ENCODE measurements at regions not wholly inside any gene's neighbourhood (a gene's known extent, or its start where the extent isn't known, plus 50 kb on each side); places are given as distances from the start of the nearest gene placed in this dataset.

DNA sequence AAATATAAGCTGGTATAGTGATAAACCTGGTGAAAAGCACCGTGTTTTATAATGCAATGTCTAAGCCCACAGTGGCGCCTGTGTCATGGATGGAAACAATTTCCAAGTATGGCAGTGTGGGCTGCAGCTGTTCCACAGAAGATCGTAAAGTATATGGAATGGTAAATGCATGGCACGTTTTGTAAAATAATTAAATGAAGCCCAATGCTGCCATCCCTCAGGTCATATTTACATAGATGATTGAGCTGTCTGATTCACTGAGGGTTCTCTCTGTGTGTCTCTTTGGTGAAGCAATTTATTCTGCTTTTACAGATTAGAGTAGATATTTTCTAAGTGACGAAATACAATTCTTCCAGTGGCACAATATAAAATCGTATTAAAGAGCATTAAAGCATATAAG lies 164.8 kb downstream of the ASMT start:
- TF ChIP-seq CBX5 (IDR thresholded peaks at IDR 0.05; ENCODE audit: low read depth, low read length) (no peak), POLR2AphosphoS5 (IDR thresholded peaks at IDR 0.05; ENCODE audit: low read depth, low read length) (no peak), SUZ12 (IDR thresholded peaks at IDR 0.05; ENCODE audit: low read length) (no peak), HDAC6 (IDR thresholded peaks at IDR 0.05; ENCODE audit: low read depth, low read length) (no peak), ZNF274 (IDR thresholded peaks at IDR 0.05; ENCODE audit: borderline replicate concordance, extremely low read depth, low read length) (no peak), SP4 (IDR thresholded peaks at IDR 0.05; ENCODE audit: low read length) (no peak), POLR2A (IDR thresholded peaks at IDR 0.05; ENCODE audit: control extremely low read depth in 1 of 2, low read depth in 2 of 2, low read length in 2 of 2) (no peak), ASH2L (IDR thresholded peaks at IDR 0.05; ENCODE audit: low read length) (no peak), EP300 (IDR thresholded peaks at IDR 0.05; ENCODE audit: borderline replicate concordance in 1 of 2, low read depth in 2 of 2, low read length in 2 of 2) (no peak), GTF2F1 (IDR thresholded peaks at IDR 0.05; ENCODE audit: borderline replicate concordance, low read depth, low read length) (no peak)
- TF ChIP-seq, protein P1, sequence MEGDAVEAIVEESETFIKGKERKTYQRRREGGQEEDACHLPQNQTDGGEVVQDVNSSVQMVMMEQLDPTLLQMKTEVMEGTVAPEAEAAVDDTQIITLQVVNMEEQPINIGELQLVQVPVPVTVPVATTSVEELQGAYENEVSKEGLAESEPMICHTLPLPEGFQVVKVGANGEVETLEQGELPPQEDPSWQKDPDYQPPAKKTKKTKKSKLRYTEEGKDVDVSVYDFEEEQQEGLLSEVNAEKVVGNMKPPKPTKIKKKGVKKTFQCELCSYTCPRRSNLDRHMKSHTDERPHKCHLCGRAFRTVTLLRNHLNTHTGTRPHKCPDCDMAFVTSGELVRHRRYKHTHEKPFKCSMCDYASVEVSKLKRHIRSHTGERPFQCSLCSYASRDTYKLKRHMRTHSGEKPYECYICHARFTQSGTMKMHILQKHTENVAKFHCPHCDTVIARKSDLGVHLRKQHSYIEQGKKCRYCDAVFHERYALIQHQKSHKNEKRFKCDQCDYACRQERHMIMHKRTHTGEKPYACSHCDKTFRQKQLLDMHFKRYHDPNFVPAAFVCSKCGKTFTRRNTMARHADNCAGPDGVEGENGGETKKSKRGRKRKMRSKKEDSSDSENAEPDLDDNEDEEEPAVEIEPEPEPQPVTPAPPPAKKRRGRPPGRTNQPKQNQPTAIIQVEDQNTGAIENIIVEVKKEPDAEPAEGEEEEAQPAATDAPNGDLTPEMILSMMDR (IDR thresholded peaks at IDR 0.05; ENCODE audit: control extremely low read depth in 1 of 3, insufficient read depth in 1 of 3, low read depth in 1 of 3, low read length in 3 of 3), result no peak
- TF ChIP-seq, protein P2, sequence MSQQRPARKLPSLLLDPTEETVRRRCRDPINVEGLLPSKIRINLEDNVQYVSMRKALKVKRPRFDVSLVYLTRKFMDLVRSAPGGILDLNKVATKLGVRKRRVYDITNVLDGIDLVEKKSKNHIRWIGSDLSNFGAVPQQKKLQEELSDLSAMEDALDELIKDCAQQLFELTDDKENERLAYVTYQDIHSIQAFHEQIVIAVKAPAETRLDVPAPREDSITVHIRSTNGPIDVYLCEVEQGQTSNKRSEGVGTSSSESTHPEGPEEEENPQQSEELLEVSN (IDR thresholded peaks at IDR 0.05), result no peak

Measured in H1 (cell line).